GM18873 (cell line): ENCODE measurements at regions not wholly inside any gene's neighbourhood (a gene's known extent, or its start where the extent isn't known, plus 50 kb on each side); places are given as distances from the start of the nearest gene placed in this dataset.
"Not testable (repeated sequence)": the region's sequence is repeated elsewhere in the genome, so short reads cannot be mapped to it uniquely, and the experiment has no call there.

Experiments used
- ATAC-seq: cut with Tn5 transposase; IDR thresholded peaks from one replicate; pipeline ENCODE4 v1.9.1; 2021; ENCODE audit warnings: mild to moderate bottlenecking, moderate library complexity, moderate number of reproducible peaks; ENCODE audit not compliant: unreplicated experiment, low FRiP score

GRCh38 chr4:72797486-72797885, 228.5 kb upstream of the ADAMTS3 start:
- ATAC-seq = no peak

- ATAC-seq = no peak
Observed at GRCh38 chr4:72791054-72791453, 222.0 kb upstream of the ADAMTS3 start.

GRCh38 chr4:72786401-72786990, 217.5 kb upstream of the ADAMTS3 start:
- ATAC-seq = no peak

DNA sequence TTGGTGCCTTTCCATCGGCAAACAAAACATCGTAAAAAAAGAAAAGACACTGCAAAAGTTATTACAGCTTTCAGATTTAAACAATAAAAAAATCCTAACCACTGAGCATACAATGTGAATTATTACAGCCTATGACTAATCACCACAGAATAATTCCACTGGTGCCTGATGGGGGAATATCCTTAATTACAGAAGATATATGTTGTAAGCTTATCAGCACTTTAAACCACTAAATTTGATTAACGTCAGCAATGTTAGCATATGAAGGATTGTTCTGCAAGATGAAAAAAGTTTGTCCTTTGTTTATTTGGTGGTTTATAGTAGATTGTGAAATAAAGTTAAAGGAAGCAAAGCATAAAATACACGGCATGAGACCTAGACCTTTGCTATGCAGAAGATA, 210.2 kb upstream of the ADAMTS3 start:
- ATAC-seq = no peak

GRCh38 chr4:72777436-72777835, 208.4 kb upstream of the ADAMTS3 start:
- ATAC-seq = no peak

DNA sequence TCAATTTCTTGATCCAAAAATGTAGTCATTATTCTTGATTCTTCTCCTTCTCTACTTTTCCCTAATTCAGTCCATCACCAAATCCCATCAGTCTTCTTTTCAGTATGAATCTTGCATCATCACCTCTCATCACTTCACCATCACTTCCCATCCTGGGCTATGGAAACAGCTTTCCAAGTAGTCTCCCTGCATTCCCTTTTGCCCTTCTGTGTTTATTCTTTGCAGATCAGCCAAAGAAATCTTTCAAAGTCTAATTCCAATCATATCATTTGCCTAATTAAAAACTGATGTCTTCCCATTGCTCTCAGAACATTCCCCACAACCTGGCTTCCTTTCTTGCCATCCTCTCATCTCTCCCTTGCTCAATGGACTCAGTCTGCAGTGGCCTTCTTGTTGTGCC, 201.7 kb upstream of the ADAMTS3 start:
- ATAC-seq = no peak

GRCh38 chr4:72768364-72768763, 199.3 kb upstream of the ADAMTS3 start:
- ATAC-seq = no peak

GRCh38 chr4:72767618-72768302, 198.7 kb upstream of the ADAMTS3 start:
- ATAC-seq = no peak

DNA sequence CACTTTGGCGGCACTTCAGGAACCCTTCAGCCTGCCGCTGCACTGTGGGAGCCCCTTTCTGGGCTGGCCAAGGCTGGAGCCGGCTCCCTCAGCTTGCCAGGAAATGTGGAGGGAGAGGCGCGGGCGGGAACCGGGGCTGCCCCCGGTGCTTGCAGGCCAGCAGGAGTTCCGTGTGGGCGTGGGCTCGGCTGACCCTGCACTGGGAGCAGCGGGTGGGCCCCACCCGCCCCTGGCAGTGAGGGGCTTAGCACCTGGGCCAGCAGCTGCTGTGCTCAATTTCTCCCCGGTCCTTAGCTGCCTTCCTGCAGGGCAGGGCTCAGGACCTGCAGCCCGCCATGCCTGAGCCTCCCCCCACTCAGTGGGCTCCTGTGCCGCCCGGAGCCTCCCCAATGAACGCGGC, 196.8 kb upstream of the ADAMTS3 start:
- not testable (repeated sequence) for ATAC-seq

- ATAC-seq = no peak
Observed at GRCh38 chr4:72761368-72762038, 192.5 kb upstream of the ADAMTS3 start.

DNA sequence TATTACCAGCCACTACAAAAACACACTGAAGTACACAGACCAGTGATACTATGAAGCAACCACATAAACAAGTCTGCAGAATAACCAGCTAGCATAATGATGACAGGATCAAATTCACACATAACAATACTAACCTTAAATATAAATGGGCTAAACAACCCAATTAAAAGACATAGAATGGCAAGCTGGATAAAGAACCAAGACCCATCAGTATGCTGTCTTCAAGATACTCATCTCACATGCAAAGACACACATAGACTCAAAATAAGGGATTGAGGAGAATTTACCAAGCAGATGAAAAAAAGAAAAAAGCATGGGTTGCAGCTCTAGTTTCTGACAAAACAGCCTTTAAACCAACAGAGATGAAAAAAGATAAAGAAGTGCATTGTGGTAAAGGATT, 184.4 kb upstream of the ADAMTS3 start:
- ATAC-seq = not testable (repeated sequence)

GRCh38 chr4:72744103-72744725, 175.2 kb upstream of the ADAMTS3 start:
- ATAC-seq = no peak

DNA sequence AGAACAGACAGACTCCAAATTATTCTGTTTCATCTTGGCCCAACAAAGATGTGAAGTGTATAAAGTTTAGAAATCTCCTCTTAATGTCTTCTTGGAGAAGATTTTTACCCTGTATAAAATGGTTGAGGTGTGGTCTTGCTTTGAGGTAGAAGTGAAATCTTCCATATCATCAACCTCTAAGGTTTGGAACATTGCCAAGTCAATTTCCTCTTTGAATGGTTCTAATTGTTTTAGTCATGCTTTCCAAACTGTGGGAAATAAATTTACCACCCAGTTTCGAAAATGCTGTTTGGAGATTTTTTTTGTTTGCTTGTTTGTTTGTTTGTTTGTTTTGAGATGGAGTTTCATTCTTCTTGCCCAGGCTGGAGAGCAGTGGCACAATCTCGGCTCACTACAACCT, 174.1 kb upstream of the ADAMTS3 start:
- ATAC-seq = no peak

DNA sequence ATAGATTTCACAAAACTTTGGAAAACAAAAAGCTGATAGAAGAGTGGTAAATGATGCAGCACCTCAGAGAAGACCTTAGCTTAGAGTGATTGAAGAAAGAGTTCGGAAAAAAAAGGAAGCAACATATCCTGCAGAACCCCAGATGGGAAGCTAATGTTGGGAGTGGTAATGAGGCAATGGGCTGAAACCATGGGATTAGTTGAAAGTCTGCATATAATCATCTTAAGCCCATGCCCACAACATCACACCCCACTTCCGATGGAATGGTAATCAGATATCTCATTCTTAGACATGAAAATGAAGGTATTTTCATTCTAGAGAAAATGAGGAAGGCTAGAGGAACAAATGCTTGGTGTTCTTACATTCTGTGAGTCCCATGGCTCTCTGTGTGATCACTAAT, 146.3 kb upstream of the ADAMTS3 start:
- ATAC-seq = no peak

- no peak for ATAC-seq
Observed at GRCh38 chr4:72714482-72715279, 145.7 kb upstream of the ADAMTS3 start.

DNA sequence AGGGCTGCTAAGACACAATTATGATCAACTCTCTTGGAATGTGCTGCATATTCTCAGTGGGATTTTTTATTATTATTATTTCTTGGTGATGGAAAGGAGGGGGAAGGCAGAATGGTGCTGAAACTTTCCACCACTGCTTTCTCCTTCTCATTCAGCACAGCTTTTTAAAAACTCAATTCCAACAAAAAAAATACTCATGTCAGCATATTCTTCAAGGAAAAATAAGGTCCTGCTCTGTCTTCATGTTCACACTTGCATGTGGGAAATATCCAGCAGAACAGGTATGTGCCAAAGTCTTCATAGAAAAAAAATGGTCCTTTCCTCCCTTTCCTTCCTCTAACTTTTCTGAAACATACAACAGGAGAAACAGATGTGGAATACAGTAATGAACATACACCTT, 144.0 kb upstream of the ADAMTS3 start:
- ATAC-seq = no peak

- ATAC-seq = no peak
Observed at GRCh38 chr4:72709475-72709874, 140.5 kb upstream of the ADAMTS3 start.

GRCh38 chr4:72706684-72707083, 137.7 kb upstream of the ADAMTS3 start:
- ATAC-seq = no peak

DNA sequence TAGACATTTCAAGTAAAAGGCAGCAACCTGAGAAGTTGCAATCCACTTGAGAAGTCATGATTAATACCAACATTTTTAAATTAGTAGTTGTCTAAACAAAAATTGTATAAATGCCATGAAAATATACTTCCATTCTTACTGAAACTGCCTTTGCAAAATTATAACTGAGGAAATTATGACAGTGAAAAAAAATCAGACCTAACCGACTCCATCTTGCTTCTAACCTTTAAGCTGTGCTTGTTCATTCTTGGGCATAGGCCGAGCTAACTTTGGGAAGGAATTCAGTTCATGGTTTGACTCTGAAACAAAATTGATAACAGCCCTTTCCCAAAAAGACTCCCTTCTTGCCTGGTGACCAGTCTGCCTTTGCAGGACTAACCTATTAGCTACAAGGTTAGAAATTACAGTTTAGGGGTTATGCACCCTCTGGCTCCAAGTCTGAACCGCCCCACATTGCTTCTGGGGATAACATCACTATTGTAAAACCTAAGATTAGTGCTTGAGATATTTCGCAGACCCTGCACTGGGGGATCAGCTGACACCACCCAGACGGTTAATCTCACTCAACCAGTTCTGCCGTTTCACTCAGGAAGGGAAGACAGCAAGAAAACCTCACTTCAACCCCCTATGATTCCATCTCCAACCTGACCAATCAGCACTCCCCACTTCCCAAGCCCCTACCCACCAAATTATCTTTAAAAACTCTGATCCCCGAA, 136.1 kb upstream of the ADAMTS3 start:
- not testable (repeated sequence) for ATAC-seq

- ATAC-seq = no peak
Observed at GRCh38 chr4:72702948-72703347, 133.9 kb upstream of the ADAMTS3 start.
